CD1c-positive myeloid dendritic cell (primary cell): ENCODE measurements at regions not wholly inside any gene's neighbourhood (a gene's known extent, or its start where the extent isn't known, plus 50 kb on each side); places are given as distances from the start of the nearest gene placed in this dataset.

Source experiments
- DNase-seq: peaks from one replicate; pipeline ENCODE4 v3.0.0-alpha.2; 2016; ENCODE audit errors: extremely low spot score

GRCh38 chr3:104553121-104553520, 813.6 kb upstream of the ALCAM start:
- no peak for DNase-seq

- no peak for DNase-seq
Measured at GRCh38 chr3:104554425-104554824, 812.3 kb upstream of the ALCAM start.

- no peak for DNase-seq
Measured at GRCh38 chr3:104555728-104556127, 811.0 kb upstream of the ALCAM start.

- DNase-seq: no peak
Measured at GRCh38 chr3:104556372-104557078, 810.2 kb upstream of the ALCAM start.

- no peak for DNase-seq
Measured at GRCh38 chr3:104561324-104561723, 805.4 kb upstream of the ALCAM start.

GRCh38 chr3:104564045-104564643, 802.6 kb upstream of the ALCAM start:
- DNase-seq: peak; percentile 75

GRCh38 chr3:104566054-104566453, 800.7 kb upstream of the ALCAM start:
- no peak for DNase-seq

- no peak for DNase-seq
Measured at GRCh38 chr3:104575634-104576033, 791.1 kb upstream of the ALCAM start.

GRCh38 chr3:104578558-104578957, 788.2 kb upstream of the ALCAM start:
- no peak for DNase-seq

GRCh38 chr3:104582092-104582491, 784.6 kb upstream of the ALCAM start:
- DNase-seq: no peak

- no peak for DNase-seq
Measured at GRCh38 chr3:104584682-104585081, 782.0 kb upstream of the ALCAM start.

GRCh38 chr3:104586344-104586743, 780.4 kb upstream of the ALCAM start:
- no peak for DNase-seq

- no peak for DNase-seq
Measured at GRCh38 chr3:104588442-104588841, 778.3 kb upstream of the ALCAM start.

GRCh38 chr3:104591776-104592175, 774.9 kb upstream of the ALCAM start:
- DNase-seq: no peak

GRCh38 chr3:104594491-104594890, 772.2 kb upstream of the ALCAM start:
- no peak for DNase-seq

GRCh38 chr3:104596054-104596453, 770.7 kb upstream of the ALCAM start:
- DNase-seq: no peak

- DNase-seq: peak; percentile 31
Measured at GRCh38 chr3:104596551-104596950, 770.2 kb upstream of the ALCAM start.

- DNase-seq: no peak
Measured at GRCh38 chr3:104598848-104599511, 767.7 kb upstream of the ALCAM start.

- DNase-seq: no peak
Measured at GRCh38 chr3:104604326-104605010, 762.2 kb upstream of the ALCAM start.

GRCh38 chr3:104606812-104607211, 759.9 kb upstream of the ALCAM start:
- no peak for DNase-seq

GRCh38 chr3:104610730-104611652, 755.7 kb upstream of the ALCAM start:
- no peak for DNase-seq
